ENCODE measurements at regions not wholly inside any gene's neighbourhood (a gene's known extent, or its start where the extent isn't known, plus 50 kb on each side); places are given as distances from the start of the nearest gene placed in this dataset.
"Not testable (repeated sequence)": the region's sequence is repeated elsewhere in the genome, so short reads cannot be mapped to it uniquely, and the experiment has no call there.

DNA sequence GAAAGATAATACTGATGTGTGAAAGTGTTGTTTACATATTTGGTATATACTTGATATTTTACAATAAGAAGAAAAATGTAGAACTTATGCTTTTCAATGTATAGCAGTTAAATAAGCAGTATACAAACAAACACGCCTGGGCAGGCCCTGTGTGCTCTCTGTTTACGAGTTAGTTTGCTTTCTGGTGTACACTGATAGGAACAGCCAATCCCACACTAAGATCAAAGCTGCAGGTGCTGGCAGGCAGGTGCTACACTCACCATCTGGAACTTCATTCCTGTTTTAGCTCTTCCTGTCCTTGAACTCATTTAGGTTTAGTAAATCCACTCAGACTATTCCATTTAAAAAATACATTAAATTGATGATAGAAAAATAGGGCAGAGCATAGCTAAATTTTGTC is 614.7 kb upstream of the ST8SIA4 start:
- DNase-seq (ENCODE audit: low read depth, low spot score): no peak

DNA sequence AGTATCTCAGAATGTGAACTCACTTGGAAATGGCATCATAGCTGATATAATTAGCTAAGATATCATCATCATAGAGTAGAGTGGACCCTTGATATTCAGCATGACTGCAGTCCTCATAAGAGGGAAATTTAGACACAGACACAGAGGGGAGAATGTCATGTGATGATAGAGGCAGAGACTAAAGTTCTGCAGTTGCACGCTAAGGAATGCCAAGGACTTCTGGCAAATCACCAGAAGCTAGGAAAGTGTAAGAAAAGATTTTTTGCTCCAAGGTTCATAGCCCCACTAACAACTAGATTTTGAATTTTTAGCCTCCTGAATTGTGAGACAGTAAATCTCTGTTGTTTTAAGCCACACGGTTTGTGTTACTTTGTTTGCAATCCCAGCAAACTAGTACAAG is 612.6 kb upstream of the ST8SIA4 start:
- DNase-seq (ENCODE audit: low read depth, low spot score): no peak

GRCh38 chr5:101505891-101506570 is 602.9 kb upstream of the ST8SIA4 start:
- DNase-seq (ENCODE audit: low read depth, low spot score): no peak

- DNase-seq (ENCODE audit: low read depth, low spot score): no peak
Observed at GRCh38 chr5:101482931-101483330, 579.8 kb upstream of the ST8SIA4 start.

DNA sequence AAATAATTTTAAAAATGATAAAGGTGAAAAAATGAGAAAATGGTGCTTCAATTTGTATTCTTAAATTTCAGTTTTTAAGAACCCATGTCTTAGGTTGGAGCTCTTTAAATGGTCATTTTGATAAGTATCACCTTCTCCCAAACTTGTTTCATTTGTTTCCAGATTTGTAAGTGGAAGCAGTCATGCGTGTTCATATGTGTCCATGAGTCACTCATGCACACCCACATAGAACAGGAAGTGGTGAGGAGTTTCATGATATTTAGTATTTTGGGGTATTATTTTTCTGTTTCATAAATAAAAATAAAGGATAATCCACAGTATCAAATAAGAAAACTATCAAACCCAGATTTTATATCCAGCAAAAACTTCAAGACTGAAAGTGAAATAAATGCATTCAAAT is 570.4 kb upstream of the ST8SIA4 start:
- DNase-seq (ENCODE audit: low read depth, low spot score): no peak

DNA sequence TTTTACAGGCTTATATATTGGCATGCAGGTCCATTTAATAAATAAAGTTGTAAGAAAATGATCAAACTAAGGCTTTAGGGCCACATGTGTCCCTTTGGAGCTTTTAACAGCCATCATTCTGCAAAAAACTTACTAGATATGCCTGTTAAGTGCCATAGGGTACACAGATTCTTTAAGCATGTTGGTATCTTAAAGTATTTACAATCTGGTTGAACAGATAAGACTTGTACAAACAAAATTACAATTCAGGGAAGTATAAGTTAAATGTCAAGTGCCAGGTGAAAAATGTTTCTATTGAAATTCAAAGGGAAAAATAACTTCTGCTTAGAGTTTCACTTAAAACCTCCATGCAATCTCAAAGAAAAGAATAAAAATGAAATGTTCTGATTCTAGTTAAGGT is 558.4 kb upstream of the ST8SIA4 start:
- no peak for DNase-seq (ENCODE audit: low read depth, low spot score)

- no peak for DNase-seq (ENCODE audit: low read depth, low spot score)
Observed at GRCh38 chr5:101458587-101458986, 555.5 kb upstream of the ST8SIA4 start.

- DNase-seq (ENCODE audit: low read depth, low spot score): no peak
Observed at GRCh38 chr5:101455851-101456250, 552.8 kb upstream of the ST8SIA4 start.

GRCh38 chr5:101455048-101455447 is 552.0 kb upstream of the ST8SIA4 start:
- no peak for DNase-seq (ENCODE audit: low read depth, low spot score)

GRCh38 chr5:101442281-101442680 is 539.2 kb upstream of the ST8SIA4 start:
- not testable (repeated sequence) for DNase-seq (ENCODE audit: low read depth, low spot score)

GRCh38 chr5:101440173-101440572 is 537.1 kb upstream of the ST8SIA4 start:
- no peak for DNase-seq (ENCODE audit: low read depth, low spot score)

- no peak for DNase-seq (ENCODE audit: low read depth, low spot score)
Observed at GRCh38 chr5:101437351-101437750, 534.3 kb upstream of the ST8SIA4 start.

- no peak for DNase-seq (ENCODE audit: low read depth, low spot score)
Observed at GRCh38 chr5:101435768-101436167, 532.7 kb upstream of the ST8SIA4 start.

GRCh38 chr5:101431201-101431600 is 528.1 kb upstream of the ST8SIA4 start:
- DNase-seq (ENCODE audit: low read depth, low spot score): no peak

DNA sequence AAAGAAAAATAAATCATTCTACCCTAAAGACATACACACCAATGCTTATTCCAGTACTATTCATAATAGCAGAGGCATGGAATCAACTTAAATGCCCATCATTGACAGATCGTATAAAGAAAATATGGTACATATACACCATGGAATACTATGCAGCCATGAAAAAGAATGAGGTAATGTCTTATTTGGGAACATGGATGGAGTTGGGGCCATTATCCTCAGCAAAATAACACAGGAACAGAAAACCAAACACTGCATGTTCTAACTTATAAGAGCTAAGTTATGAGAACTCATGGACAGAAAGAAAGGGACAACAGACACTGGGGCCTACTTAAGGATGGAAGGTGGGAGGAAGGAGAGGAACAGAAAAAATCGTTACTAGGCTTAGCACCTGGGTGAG is 527.5 kb upstream of the ST8SIA4 start:
- no peak for DNase-seq (ENCODE audit: low read depth, low spot score)

DNA sequence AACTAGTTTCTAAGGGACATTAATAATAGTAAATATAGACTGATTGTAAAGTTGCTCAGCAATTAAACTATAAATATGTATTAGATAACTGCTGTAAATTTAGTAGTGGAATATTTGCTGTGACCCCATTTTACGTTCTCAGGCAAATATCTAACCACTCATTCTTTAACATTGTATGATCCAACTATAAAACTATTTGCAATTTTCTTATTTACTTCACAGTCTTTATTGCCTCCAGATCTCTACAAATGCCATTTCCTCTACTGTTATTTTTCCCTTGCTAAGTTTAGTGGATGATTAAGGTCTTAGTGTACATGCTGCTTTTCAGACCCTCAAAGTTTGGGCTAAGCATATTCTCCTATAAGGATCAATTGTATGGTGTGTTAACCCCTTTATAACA is 526.2 kb upstream of the ST8SIA4 start:
- no peak for DNase-seq (ENCODE audit: low read depth, low spot score)

- no peak for DNase-seq (ENCODE audit: low read depth, low spot score)
Observed at GRCh38 chr5:101425339-101425859, 522.3 kb upstream of the ST8SIA4 start.

- DNase-seq (ENCODE audit: low read depth, low spot score): no peak
Observed at GRCh38 chr5:101424530-101425175, 521.6 kb upstream of the ST8SIA4 start.

- no peak for DNase-seq (ENCODE audit: low read depth, low spot score)
Observed at GRCh38 chr5:101418713-101419118, 515.6 kb upstream of the ST8SIA4 start.

- DNase-seq (ENCODE audit: low read depth, low spot score): no peak
Observed at GRCh38 chr5:101404531-101404930, 501.4 kb upstream of the ST8SIA4 start.

GRCh38 chr5:101393795-101394450 is 490.8 kb upstream of the ST8SIA4 start:
- no peak for DNase-seq (ENCODE audit: low read depth, low spot score)

GRCh38 chr5:101390151-101390908 is 487.2 kb upstream of the ST8SIA4 start:
- DNase-seq (ENCODE audit: low read depth, low spot score): peak; percentile 1

All from brain pericyte (primary cell).